B cell (primary cell): ENCODE measurements at regions not wholly inside any gene's neighbourhood (a gene's known extent, or its start where the extent isn't known, plus 50 kb on each side); places are given as distances from the start of the nearest gene placed in this dataset.

Experiments used
- ATAC-seq: fragments of 200-7000 bp; cut with Tn5 transposase; one replicate; pipeline ENCODE4 v1.10.0; 2021; ENCODE audit warnings: low read depth, mild to moderate bottlenecking, moderate number of reproducible peaks, moderate library complexity
- CTCF ChIA-PET: fragments of 350-600 bp; sonication (Branson Sonifier 250); formaldehyde crosslinking; loops from one replicate; lab custom pipeline; 2021; ENCODE audit warnings: antibody characterized with exemption, inconsistent platforms; lab: Charles Lee
- POLR2A ChIA-PET: fragments of 350-600 bp; sonication (Branson Sonifier 250); formaldehyde crosslinking; loops from one replicate; lab custom pipeline; 2021; ENCODE audit warnings: antibody characterized with exemption; lab: Charles Lee
- DNase-seq: peaks from one replicate; pipeline ENCODE4 v3.0.0; 2013
- H2AFZ ChIP-seq: 2 replicates; pipeline ENCODE4 v1.6.1; 2012; ENCODE audit warnings: mild to moderate bottlenecking, low read depth, low read length; ENCODE audit not compliant: insufficient read depth, poor library complexity, severe bottlenecking
- H3K27ac ChIP-seq, 2 donors: 1 replicate in 1 of 2; 2 replicates in 1 of 2; pipeline ENCODE4 v1.5.1; 2012 to 2013; ENCODE audit warnings: low read length in 2 of 2, mild to moderate bottlenecking in 2 of 2, moderate library complexity in 1 of 2
- H3K27me3 ChIP-seq, 4 experiments: fragments of 200-600 bp in 1 of 4; sonication (generic) in 1 of 4; replicated peaks in 1 of 4; 1 replicate in 2 of 4; 2 replicates in 2 of 4; pipeline versions ENCODE4 v1.6.1 to v1.7.0; 2013 to 2016; ENCODE audit warnings: low read length in 3 of 4, mild to moderate bottlenecking in 2 of 4, mixed read lengths in 1 of 4, moderate library complexity in 1 of 4; ENCODE audit not compliant: insufficient read depth in 4 of 4, control insufficient read depth in 3 of 4; ENCODE audit errors: control extremely low read depth in 1 of 4
- H3K36me3 ChIP-seq, 2 experiments: replicated peaks in 1 of 2; 1 replicate in 1 of 2; 2 replicates in 1 of 2; pipeline versions ENCODE4 v1.6.1 to v1.7.1; 2013; ENCODE audit warnings: low read length in 1 of 2; ENCODE audit not compliant: insufficient read depth in 2 of 2, control insufficient read depth in 1 of 2; ENCODE audit errors: control extremely low read depth in 1 of 2, extremely low read depth in 1 of 2
- H3K4me1 ChIP-seq, 2 donors: fragments of 200-600 bp in 1 of 2; sonication (generic) in 1 of 2; 1 replicate in 1 of 2; 2 replicates in 1 of 2; pipeline versions ENCODE4 v1.5.1 to v1.6.1; 2013 to 2017; ENCODE audit warnings: low read length in 2 of 2; ENCODE audit not compliant: control insufficient read depth in 2 of 2, insufficient read depth in 2 of 2
- H3K4me2 ChIP-seq: replicated peaks from 2 replicates; pipeline ENCODE3; 2012; ENCODE audit warnings: mild to moderate bottlenecking, low read depth, low read length; ENCODE audit not compliant: poor library complexity, severe bottlenecking
- H3K4me3 ChIP-seq, 5 experiments: fragments of 200-600 bp in 1 of 5; sonication (generic) in 1 of 5; 1 replicate in 3 of 5; 2 replicates in 2 of 5; pipeline versions ENCODE4 v1.5.1 to v1.7.0; 2011 to 2016; ENCODE audit warnings: low read length in 4 of 5, mild to moderate bottlenecking in 4 of 5, low read depth in 2 of 5, control low read depth in 1 of 5, moderate library complexity in 1 of 5; ENCODE audit not compliant: insufficient read depth in 1 of 5; ENCODE audit errors: control extremely low read depth in 1 of 5, extremely low read depth in 1 of 5
- H3K79me2 ChIP-seq: fragments of 200-600 bp; sonication (generic); one replicate; pipeline ENCODE4 v1.6.0; 2016; ENCODE audit warnings: low read length; ENCODE audit not compliant: control insufficient read depth, insufficient read depth
- H3K9ac ChIP-seq: fragments of 200-600 bp; sonication (generic); 2 replicates; pipeline ENCODE4 v1.6.1; 2017; ENCODE audit warnings: mild to moderate bottlenecking, low read length, moderate library complexity
- H3K9me3 ChIP-seq, 3 donors: one replicate each; pipeline versions ENCODE4 v1.6.1 to v1.7.1; 2013; ENCODE audit warnings: low read length in 2 of 3; ENCODE audit not compliant: control insufficient read depth in 2 of 3, insufficient read depth in 1 of 3; ENCODE audit errors: control extremely low read depth in 1 of 3
- H4K20me1 ChIP-seq: 2 replicates; pipeline ENCODE4 v1.6.0; 2012; ENCODE audit warnings: mild to moderate bottlenecking, low read length; ENCODE audit not compliant: insufficient read depth, control insufficient read depth, poor library complexity, severe bottlenecking
- H3K27ac Mint-ChIP-seq: one replicate; pipeline ENCODE4 v1.8.0; 2021; ENCODE audit warnings: mixed read lengths
- H3K27me3 Mint-ChIP-seq: one replicate; pipeline ENCODE4 v1.8.0; 2021; ENCODE audit warnings: mixed read lengths
- H3K4me1 Mint-ChIP-seq: one replicate; pipeline ENCODE4 v1.8.0; 2021; ENCODE audit warnings: mixed read lengths
- H3K4me3 Mint-ChIP-seq: one replicate; pipeline ENCODE4 v1.8.0; 2021; ENCODE audit warnings: mixed read lengths
- H3K9me3 Mint-ChIP-seq: one replicate; pipeline ENCODE4 v1.8.0; 2022; ENCODE audit warnings: mixed read lengths; ENCODE audit not compliant: insufficient read depth
- EZH2 ChIP-seq: IDR thresholded peaks from 2 replicates; pipeline ENCODE4 v1.6.1; 2012; ENCODE audit warnings: borderline replicate concordance, low read depth, mild to moderate bottlenecking, moderate library complexity, low read length; ENCODE audit not compliant: insufficient read depth, poor library complexity, severe bottlenecking
- WGBS: methylation state at CpG from one replicate; pipeline ENCODE4 v1.1.5; 2013; ENCODE audit warnings: missing lambda C conversion rate; ENCODE audit not compliant: insufficient coverage; 5-methylcytosine and 5-hydroxymethylcytosine counted together
- intact Hi-C: fragments of 100-400 bp; cut with micrococcal nuclease; formaldehyde crosslinking; loops from one replicate; pipeline ENCODE4 v1.10.0; 2022
- TF ChIP-seq, protein P1 (sequence below): fragments of 200-600 bp; IDR thresholded peaks from one replicate; pipeline ENCODE4 v1.8.0; 2022; ENCODE audit warnings: antibody characterized with exemption, mild to moderate bottlenecking

- H3K4me3 ChIP-seq = no peak overlapping the region
- no peaks in the 10 kb centered on the region for H3K9me3 ChIP-seq
- H3K4me3 Mint-ChIP-seq = no peak overlapping the region
- ChIA-PET POLR2A (no interaction called here), CTCF (no interaction called here)
- no peak overlapping the region for H3K4me2 ChIP-seq
- H3K9ac ChIP-seq = no peak overlapping the region
- H3K4me1 ChIP-seq = no peaks in the 10 kb centered on the region
- no peak for DNase-seq
- intact Hi-C loops = no loop called here
- TF ChIP-seq, protein P1, sequence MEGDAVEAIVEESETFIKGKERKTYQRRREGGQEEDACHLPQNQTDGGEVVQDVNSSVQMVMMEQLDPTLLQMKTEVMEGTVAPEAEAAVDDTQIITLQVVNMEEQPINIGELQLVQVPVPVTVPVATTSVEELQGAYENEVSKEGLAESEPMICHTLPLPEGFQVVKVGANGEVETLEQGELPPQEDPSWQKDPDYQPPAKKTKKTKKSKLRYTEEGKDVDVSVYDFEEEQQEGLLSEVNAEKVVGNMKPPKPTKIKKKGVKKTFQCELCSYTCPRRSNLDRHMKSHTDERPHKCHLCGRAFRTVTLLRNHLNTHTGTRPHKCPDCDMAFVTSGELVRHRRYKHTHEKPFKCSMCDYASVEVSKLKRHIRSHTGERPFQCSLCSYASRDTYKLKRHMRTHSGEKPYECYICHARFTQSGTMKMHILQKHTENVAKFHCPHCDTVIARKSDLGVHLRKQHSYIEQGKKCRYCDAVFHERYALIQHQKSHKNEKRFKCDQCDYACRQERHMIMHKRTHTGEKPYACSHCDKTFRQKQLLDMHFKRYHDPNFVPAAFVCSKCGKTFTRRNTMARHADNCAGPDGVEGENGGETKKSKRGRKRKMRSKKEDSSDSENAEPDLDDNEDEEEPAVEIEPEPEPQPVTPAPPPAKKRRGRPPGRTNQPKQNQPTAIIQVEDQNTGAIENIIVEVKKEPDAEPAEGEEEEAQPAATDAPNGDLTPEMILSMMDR = no peak
- no peak for TF ChIP-seq EZH2
- H3K9me3 Mint-ChIP-seq = no peaks in the 10 kb centered on the region
- no peaks in the 10 kb centered on the region for H3K79me2 ChIP-seq
- H3K36me3 ChIP-seq = no peaks in the 10 kb centered on the region
- no peaks in the 10 kb centered on the region for H4K20me1 ChIP-seq
- no peak overlapping the region for H3K27ac Mint-ChIP-seq
- no peaks in the 10 kb centered on the region for H3K27me3 ChIP-seq
- no peaks in the 10 kb centered on the region for H3K4me1 Mint-ChIP-seq
- ATAC-seq = no peak
- WGBS = no CpG with 5 or more reads among the region's 3 CpGs
- H2AFZ ChIP-seq = no peak overlapping the region
- no peaks in the 10 kb centered on the region for H3K27me3 Mint-ChIP-seq
- H3K27ac ChIP-seq = no peak overlapping the region
Observed at GRCh38 chr3:156769721-156770654, 56.2 kb upstream of the LEKR1 start.

GRCh38 chr3:156770699-156771414, 55.3 kb upstream of the LEKR1 start:
- Histone ChIP-seq H3K4me3 (no peak overlapping the region), H4K20me1 (no peaks in the 10 kb centered on the region), H3K9me3 (no peaks in the 10 kb centered on the region), H3K27me3 (no peaks in the 10 kb centered on the region), H3K9ac (no peak overlapping the region), H2AFZ (no peak overlapping the region), H3K4me2 (no peak overlapping the region), H3K36me3 (no peaks in the 10 kb centered on the region), H3K79me2 (no peaks in the 10 kb centered on the region), H3K4me1 (no peaks in the 10 kb centered on the region), H3K27ac (no peak overlapping the region)
- ChIA-PET CTCF (no interaction called here), POLR2A (no interaction called here)
- intact Hi-C loops = no loop called here
- Mint-ChIP-seq H3K4me3 (no peak overlapping the region), H3K9me3 (no peaks in the 10 kb centered on the region), H3K4me1 (no peaks in the 10 kb centered on the region), H3K27ac (no peak overlapping the region), H3K27me3 (no peaks in the 10 kb centered on the region)
- 99% methylated on average over 6 of the region's 6 CpGs for WGBS
- ATAC-seq (no peak), DNase-seq (no peak)
- TF ChIP-seq, protein P1 = no peak
